ENCODE measurements at regions not wholly inside any gene's neighbourhood (a gene's known extent, or its start where the extent isn't known, plus 50 kb on each side); places are given as distances from the start of the nearest gene placed in this dataset.

DNA sequence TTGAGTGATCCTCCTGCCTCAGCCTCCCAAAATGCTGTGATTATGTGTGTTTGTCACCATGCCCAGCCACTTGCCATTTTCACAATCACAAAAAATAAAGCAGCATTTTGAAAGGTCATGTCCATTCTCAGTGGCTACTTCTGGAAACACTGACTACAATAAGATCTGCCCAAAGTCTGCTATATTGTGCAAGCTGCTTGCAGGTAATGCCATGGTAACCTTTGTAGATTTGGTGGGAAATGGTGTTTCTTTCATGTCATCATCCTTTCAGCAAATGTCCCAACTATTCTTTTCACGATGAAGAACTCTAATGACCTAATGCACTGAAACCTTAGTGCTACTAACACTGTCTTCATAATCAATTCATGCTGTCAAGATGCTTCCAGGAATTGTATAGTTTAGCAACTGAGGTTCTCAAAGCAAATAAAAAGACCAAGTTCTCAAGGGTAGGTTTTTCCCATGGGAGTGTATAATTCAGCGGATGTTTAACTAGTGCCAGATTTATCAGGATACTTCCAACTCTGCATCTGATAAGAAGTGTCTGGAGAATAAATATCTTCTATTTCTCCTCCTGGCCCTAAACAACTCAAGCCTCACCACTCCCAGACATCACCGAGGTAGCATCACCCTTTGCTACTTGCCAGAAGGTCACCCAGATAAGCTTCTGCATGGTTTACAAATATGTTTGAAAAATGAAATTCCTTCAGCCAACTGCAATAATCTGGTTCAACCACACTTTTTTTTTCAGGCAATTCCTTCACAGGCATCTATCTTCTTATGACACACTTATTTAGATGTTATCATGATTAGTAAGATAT, 132.0 kb upstream of the ZC3H11B start:
- TF ChIP-seq, protein P1, sequence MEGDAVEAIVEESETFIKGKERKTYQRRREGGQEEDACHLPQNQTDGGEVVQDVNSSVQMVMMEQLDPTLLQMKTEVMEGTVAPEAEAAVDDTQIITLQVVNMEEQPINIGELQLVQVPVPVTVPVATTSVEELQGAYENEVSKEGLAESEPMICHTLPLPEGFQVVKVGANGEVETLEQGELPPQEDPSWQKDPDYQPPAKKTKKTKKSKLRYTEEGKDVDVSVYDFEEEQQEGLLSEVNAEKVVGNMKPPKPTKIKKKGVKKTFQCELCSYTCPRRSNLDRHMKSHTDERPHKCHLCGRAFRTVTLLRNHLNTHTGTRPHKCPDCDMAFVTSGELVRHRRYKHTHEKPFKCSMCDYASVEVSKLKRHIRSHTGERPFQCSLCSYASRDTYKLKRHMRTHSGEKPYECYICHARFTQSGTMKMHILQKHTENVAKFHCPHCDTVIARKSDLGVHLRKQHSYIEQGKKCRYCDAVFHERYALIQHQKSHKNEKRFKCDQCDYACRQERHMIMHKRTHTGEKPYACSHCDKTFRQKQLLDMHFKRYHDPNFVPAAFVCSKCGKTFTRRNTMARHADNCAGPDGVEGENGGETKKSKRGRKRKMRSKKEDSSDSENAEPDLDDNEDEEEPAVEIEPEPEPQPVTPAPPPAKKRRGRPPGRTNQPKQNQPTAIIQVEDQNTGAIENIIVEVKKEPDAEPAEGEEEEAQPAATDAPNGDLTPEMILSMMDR (IDR thresholded peaks at IDR 0.05; ENCODE audit: low read length) = no peak
- TF ChIP-seq EZH2 (optimal IDR thresholded peaks at IDR 0.05; ENCODE audit: low read depth, low read length) (no peak), EZH2phosphoT487 (IDR thresholded peaks at IDR 0.05; ENCODE audit: low read length) (no peak)

All from MM.1S (cell line).